NCI-H1092 (cell line): ENCODE measurements at regions not wholly inside any gene's neighbourhood (a gene's known extent, or its start where the extent isn't known, plus 50 kb on each side); places are given as distances from the start of the nearest gene placed in this dataset.
"Not testable (repeated sequence)": the region's sequence is repeated elsewhere in the genome, so short reads cannot be mapped to it uniquely, and the experiment has no call there.

ENCODE experiments used
- DNase-seq: peaks from one replicate; lab custom pipeline; 2025; lab: John Stamatoyannopoulos, UW

DNA sequence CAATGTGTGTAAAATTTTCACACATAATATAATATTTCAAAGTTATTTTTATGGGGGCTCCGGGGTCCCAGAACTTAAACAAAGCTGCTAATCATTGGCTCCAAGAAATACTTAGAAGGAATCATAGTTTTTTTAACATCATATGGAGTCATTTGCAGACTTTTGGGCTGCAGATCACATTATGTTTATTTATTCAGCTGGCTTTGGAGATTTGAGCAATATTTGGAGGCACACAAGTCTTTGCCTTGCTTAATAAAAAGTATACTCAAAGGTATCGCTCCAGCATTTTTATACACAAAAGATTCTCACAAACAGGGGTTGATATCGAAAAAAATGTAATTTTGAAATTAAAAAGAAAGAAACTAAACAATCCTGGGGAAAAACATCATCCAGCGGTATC, 382.5 kb upstream of the TENM3 start:
- DNase-seq, result no peak

DNA sequence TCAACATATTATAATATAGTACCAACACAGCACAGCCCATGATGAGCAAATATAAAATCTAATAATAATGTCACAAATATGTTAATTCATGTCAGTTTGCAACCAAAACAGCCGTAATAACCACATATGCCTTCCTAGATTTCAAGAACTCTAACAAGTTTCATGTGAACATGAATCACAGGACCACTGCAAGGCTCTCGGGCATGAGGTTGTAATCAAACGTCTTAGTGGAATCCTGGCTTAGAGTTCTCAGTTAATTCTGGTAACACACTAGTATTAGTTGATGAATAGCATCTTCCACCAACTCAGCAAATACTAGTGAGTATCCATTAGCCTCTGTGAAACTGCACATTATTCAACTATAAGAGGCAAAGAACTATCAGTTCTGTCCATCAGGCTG, 379.3 kb upstream of the TENM3 start:
- DNase-seq, result no peak

DNA sequence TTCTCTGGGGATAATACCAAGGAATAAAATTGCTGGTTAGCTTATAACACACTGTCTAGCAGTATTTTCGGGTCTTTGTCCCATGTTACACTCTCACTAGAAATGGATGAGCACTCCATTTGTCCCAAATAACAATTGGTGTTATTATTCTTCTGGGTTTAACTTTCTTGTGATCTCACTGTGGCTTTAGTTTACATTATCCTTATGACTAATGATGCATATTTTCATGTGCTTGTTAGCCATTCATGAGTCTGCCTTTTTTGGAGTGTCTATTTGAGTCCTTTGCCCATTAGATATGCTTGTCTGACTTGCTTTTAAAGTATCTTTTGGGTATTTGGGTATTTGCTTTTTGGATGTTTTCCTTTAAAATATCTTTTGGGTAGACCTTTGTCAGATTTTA, 372.9 kb upstream of the TENM3 start:
- DNase-seq, result no peak

DNA sequence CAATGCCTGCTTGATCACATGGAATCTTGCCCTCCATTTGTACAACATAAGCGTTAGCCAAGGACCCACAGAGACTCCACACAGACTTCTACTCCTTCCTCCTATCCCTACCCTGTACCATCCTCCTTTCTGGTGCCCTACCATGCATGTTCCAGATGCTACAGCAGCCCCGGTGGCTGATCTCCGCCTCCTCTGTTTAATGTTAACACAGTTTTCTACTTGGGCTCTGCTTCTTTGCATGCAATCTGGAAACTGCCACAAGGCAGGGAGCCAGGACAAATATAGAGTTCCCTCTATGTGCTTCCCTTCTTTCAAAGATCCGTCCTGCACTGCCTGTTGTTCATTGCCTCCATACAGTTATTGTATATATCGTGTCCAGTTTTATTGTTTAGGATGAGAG, 368.6 kb upstream of the TENM3 start:
- DNase-seq, result no peak

DNA sequence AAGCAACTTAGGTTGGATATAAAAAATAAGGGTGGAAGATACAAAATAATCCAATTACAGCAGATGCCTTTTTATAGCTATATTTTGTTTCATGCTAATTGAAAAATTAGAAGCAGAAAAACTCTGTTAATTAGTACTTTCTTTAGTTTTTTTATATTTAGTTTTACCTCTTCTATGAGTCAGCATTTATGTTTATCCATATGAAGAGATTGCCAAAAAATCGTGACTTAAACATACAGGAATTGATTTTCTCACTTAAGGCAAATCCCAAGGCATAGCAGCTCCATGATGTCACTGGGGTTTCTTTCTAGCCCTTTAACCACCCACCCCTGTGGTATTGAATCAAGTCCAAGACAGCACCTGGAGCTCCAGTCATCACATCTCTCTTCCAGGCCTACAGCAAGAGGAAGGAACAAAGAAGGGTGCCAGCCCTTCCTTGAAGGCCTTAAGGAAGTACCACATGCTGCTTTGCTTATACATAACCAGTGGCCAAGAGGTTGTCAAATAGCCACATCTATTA, 365.8 kb upstream of the TENM3 start:
- no peak for DNase-seq

DNA sequence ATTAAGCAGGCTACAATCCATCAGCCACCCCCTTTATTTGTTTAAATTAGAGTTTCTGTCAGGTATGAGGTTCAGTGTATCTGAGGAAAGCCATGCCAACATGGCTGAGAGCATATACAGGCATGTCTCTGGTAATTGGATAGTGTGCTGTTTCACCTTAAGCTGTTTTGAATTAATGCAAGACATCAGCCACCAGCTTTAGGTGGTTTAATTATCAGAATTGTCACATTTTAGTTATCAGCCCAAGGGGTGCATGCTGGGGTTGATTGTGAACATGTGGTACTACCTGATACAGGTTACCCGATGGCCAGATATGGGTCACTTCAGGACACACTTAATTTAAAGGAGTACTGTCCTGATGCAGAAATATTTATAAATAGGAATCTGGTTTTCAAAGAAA, 353.2 kb upstream of the TENM3 start:
- no peak for DNase-seq

DNA sequence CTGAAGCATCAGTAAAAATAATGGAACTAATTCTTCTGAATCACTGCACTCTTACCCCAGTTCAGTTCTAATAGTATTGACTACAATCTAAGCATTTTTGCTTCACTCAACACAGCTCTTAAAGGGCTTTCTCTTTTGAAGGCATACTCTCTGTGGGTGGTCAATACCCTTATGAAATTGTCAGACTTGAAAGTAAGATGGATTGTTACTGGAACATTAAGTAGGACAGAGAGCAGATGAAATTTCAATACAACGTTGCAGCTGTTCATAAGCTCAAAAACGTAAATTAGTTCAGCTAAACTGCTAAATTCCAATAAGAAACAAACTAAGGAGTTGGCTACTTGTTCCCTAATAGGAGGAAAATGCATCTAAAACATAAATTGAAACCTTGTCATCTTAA, 352.3 kb upstream of the TENM3 start:
- no peak for DNase-seq

DNA sequence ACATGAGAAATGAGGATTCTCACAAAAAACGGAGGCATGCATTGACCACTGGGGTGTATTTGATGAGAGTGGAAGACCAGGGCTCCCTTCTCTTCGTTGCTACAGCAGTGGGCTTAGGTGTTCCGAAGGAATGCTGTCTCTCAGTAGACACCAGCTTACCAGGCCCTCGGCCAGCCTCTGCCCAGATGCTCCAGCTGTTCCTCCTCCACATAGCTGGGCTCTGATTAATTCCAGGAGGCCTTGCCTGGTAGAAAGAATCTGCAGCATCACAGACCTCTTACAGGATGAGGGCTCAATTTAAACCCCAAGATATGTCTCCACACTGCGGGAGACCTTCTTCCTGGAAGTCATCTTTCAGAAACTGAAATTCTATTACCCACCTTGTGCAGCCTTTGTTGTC, 346.6 kb upstream of the TENM3 start:
- DNase-seq, result no peak

DNA sequence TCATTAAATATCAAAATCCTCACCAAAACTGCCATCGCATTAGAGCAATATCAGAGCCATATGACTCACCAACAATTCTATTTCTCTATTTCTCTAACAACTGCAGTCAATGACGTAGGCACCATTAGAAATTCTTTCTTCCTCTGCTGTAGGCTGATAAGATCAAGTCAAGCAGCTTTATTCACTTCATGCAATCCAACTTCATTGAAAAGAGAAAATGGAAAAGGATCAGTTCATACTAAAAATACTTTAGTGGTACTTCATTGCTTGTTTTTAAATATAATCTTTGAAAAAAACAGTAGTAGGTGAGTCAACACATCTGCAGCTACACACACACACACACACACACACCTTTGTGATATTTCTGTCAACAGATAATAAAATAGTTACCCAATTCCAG, 345.3 kb upstream of the TENM3 start:
- DNase-seq, result no peak

DNA sequence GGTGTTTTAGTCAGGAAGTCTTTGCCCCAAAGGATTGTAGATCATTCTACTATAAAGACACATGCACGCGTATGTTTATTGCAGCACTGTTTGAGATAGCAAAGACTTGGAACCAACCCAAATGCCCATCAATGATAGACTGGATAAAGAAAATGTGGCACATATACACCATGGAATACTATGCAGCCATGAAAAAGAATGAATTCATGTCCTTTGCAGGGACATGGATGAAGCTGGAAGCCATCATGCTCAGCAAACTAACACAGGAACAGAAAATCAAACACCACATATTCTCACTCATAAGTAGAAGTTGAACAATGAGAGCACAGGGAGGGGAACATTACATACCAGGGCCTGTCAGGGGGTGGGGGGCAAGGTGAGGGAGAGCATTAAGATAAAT, 340.8 kb upstream of the TENM3 start:
- DNase-seq, result not testable (repeated sequence)

DNA sequence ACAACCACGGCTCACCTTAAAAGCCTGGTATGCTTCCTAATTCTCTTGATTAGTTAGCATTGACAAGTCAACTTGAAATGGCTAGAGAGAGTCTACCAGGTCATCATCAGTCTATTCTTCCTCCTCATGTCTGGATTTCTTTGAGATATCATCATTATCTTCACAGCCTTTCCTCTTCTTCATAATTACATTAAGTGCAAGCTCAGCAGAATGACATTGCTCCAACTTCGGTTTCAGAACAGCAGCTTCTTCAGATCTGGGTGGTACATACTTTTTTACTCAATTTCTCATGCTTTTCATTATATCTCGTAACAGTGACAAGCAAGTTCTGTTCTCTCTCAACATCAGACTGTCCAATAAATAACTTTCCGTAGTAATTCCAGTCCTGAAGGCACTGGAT, 337.5 kb upstream of the TENM3 start:
- no peak for DNase-seq

DNA sequence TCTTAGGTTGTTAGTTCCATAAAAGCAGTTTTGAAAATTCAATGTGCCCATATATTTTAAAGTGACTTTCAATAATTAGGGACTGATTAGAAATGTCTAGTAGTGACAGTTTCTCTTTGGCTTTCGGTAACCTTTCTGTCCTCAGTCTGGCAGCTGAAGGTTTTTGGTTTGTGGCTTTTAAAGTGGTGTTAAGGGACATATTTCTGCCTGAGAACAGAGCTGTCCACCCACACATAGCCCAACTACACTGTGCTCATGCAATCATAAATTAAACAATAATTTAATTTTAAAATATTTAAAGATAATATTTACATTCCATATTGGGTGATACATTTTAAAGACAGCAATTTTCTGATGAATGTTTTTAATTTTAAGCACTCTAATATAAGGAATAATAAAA, 335.0 kb upstream of the TENM3 start:
- DNase-seq, result no peak

DNA sequence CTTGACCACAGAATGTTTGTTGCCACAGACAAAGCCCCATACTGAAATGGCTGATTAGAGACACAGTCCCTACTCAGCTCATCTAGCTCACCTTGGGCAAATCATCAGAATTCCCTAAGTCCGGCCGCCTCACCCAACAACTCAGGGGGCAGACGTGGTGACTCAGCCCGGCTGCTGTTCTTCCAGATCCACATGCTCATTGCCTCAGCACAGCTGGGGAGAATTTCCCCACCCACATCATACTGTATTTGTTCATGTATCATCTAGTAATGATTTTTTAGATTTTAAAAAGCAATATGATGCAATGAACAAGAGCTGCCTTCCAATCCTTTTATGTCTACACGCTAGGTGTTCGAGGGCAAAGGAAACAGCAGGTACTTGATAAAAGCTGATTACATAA, 333.8 kb upstream of the TENM3 start:
- DNase-seq, result no peak

DNA sequence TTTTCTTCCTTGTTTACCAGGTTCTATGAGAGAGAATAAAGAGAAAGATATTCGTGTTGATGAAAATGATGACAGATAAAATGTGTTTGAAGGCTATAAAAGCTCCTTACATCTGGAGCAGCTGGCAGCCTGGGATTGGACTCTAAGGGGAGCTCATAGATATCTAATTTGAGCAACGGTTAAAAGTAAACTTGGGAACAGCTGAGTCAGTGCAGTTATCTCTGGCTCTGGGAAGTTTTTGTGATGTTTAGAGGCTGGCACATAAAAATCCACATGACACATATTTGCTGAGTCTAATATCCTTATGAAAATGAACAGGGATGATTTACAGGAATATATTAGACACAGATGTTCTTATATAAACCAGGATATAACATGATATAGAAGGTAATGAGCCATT, 331.8 kb upstream of the TENM3 start:
- no peak for DNase-seq

DNA sequence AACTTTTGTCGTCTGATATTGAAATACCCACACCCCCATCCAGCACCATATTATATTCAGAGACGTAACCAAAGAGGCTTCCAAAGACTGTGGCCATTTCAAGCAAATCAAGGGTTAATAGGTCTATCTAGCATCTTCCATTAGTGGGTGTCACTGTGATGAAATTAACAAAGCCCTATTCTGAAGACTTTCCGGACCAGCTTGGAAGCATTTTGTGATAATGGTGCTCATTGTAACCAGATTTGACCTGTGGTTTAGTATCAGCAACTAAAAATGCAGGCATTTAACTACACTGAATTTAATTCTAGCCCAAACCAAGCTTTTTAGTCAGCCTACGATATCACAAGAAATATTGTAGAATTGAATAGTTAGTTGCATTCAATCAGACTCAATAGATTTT, 309.7 kb upstream of the TENM3 start:
- DNase-seq, result no peak

DNA sequence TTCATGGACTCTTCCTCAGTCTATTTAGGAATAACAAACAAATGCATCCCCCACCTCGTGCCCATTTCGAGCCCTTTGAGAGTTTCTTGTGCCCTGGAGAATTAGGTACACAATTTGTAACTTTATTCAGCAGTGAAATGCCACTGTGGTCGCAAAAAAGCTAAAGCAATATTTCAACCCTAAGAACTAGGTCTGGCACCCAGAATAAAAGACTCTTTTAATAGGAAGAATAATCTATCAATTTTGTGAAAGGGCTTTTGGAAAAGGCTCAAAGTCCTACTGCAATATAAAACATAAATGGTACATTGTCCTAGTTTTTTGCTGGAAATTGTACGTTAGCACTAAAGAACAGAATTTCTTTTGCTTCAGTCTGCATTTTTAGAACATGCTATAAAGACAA, 304.6 kb upstream of the TENM3 start:
- no peak for DNase-seq

DNA sequence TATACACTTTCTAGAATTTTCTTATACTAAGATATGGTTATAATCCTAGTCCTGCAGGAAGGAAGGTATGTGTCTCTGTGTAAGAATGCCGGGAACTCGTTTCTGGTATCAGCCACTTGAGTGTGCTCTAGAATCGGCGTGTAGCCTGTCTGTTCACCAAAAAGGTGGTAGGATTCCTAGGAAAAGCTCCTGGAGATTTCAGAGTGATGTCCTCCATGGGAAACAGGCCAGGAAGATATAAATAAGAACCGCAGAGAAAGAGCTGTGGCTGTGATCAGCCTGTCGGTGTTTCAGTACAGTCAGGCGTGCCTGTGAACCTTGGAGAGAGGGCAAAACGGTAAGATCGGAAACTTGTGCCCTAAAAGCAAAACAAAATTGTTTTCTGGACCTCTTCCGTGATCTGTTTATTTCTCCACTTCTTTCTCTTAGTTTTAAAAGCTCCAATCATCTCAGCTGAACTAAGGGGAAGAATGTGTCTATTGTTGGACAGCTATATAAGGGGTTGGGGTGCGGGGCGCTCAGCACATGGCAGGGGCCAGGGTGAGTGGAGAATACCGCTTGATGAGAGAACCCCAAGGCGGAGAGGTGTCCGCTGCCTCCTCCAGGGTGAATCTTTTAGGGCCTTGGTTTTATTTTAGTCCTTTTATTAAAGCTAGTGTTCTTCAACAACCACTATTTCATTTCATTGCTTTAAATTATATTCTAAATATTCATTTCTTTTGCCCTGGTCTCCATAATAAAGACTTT, 303.8 kb upstream of the TENM3 start:
- no peak for DNase-seq

DNA sequence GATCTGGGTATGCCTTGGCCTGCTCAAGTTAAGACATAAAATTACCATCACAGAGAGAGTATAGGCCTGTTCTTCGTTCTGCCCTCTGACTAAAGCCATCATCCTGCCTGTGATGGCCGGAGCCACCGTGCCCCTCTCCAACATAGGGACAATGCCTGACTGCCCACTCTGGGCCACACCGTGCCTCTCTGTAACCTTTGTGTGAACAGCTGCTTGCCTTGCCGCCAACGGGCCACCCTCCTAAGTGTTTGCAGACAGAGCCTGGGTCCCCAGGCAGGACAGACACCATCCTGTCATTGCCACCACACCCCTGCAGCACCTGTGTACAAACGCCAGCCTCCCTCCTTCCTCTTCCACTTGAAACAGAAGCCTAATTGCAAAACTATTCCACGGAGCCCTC, 298.7 kb upstream of the TENM3 start:
- DNase-seq, result peak; percentile 8

DNA sequence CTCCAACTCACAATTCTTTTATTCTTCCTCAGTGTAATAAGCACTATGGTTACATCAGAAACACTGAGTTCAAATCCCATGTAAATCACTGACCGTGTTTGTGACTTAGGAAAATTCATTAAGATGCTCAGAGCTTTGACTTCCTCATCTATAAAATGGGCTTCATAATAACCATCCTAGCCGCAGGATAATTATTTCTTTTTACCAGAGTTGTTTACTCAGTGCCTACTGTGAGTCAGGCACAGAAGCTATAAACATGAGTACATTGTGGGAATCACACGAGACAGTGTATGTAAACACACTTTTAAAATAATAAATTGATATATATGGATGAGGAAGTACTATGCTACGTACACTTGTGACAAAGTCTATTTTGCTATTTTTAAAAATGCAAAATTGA, 296.3 kb upstream of the TENM3 start:
- no peak for DNase-seq

DNA sequence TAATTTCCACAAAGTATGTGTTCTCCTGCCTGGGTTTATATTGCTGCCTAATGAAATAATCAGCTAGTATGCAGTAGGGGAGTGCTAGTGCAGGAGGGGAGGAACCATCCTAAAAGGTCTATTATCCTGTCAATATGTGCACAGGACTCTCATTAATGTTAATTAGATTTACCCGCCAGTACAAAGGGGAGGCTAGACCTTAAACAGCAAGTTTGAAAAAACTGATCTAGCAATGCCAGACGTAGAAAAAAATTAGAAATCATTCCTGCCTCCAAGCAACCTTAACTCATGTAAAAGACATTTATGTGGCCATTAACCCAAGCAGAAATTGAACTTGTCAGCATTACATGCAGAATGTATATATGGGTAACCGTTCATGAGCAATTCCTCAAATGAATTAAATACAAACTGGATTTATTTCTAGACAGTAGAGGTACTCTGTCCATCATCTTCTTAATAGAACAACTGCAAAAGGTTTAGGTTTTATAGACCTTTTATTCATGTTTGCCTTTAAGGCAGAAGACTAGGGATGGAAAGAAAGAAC, 294.3 kb upstream of the TENM3 start:
- DNase-seq, result no peak

DNA sequence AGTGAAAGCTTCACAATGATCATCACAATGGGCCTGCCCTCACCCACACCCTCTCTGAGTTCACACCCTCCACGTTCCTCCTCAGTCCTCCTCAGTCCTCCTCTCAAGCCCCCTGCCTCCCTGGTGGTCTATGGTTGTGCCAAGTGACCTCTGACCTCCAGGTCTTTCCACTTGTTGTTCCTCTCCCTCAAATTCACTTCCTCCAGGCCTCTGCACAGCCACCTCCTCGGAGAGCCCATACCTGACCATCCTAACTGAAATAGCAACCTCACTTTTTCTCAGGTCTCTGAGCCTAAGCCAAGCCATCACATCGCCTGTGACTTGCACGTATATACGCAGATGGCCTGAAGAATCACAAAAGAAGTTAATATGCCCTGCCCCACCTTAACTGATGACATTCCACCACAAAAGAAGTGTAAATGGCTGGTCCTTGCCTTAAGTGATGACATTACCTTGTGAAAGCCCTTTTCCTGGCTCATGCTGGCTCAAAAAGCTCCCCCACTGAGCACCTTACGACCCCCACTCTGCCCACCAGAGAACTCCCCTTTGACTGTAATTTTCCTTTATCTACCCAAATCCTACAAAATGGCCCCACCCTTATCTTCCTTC, 293.4 kb upstream of the TENM3 start:
- no peak for DNase-seq

DNA sequence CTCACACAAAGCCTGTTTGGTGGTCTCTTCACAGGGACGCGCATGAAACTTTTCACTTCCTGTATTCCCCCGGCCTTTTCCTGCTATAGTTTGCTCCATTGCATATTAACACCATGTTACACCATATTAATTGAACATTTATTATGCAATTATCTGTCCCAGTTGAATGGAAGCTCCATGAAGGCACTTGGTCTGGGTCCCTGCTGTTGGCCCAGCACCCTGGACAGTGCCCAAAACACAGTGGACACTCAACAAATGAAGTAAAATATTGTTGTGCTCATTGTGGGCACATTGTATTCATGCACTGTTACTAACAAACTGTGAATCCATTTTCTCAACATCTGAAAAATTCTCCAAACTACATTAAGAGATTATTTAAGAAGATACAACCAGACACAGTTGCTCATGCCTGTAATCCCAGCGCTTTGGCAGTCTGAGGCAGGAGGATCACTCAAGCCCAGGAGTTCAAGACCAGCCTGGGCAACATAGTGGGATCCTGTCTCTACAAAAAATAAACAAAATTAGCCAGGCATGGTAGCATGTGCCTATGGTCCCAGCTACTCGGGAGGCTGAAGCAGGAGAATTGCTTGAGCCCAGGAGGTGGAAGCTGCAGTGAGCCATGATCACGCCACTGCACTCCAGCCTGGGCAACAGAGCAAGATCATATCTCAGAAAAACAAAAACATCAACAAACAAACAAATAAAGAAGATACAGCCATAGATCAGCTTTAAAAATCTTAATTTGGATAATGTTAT, 292.7 kb upstream of the TENM3 start:
- no peak for DNase-seq

DNA sequence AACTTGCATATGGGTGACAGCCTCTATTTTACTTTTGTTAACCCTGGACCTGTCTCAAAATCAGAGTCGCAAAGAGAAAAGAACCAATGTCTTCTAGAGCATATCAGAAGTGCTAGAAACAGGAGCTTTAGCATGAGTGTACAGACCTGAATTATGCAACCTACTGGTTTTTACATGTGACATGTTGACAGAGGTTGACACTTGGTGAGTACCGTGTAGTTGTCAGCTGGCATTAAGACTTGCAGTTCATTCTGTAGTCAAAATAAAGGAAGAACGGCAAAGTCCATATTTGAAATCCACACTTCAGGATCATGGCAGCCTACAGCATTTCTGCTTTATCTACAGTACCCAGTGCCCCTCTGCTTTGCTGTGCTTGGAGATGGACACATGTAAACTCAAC, 291.9 kb upstream of the TENM3 start:
- no peak for DNase-seq
